ENCODE measurements at regions not wholly inside any gene's neighbourhood (a gene's known extent, or its start where the extent isn't known, plus 50 kb on each side); places are given as distances from the start of the nearest gene placed in this dataset.
"Not testable (repeated sequence)": the region's sequence is repeated elsewhere in the genome, so short reads cannot be mapped to it uniquely, and the experiment has no call there.

DNA sequence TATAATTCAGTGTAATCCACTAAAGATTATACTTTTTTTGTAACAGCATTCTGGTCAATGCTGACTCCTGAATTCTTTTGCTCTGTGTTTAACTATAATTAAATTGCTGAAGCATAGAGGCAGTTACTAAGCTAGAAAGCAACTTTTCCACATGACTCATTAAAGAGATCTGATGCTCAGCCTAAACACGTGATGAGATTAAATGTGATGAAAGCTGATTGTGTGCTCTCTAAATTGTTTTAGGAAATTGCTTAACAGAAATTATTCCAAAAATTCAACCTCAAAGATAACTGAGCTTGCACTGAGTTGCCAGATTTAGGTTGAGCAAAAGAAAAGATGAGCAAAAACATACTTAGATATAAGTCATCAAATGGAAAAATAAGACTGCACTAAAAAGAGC is 1033.6 kb downstream of the FAM181B start:
- DNase-seq, result no peak

DNA sequence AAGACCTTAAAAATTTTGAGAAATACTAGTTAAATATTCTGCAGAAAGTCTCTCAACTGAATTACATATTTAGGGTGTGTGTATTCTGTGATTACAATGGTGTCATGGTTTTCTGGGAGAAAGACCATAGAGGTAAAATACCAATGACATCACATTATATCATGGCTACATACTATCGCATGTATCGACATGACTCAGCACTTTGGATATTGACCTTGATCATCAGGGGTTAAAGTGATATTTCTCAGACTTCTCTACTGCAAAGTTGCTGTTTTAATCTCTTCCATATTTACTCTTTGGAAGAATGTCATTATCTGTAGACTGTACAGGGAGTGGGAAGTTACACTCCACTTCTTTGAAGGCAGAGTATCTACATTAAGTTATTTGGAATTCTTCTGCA is 1046.6 kb downstream of the FAM181B start:
- DNase-seq, result no peak

DNA sequence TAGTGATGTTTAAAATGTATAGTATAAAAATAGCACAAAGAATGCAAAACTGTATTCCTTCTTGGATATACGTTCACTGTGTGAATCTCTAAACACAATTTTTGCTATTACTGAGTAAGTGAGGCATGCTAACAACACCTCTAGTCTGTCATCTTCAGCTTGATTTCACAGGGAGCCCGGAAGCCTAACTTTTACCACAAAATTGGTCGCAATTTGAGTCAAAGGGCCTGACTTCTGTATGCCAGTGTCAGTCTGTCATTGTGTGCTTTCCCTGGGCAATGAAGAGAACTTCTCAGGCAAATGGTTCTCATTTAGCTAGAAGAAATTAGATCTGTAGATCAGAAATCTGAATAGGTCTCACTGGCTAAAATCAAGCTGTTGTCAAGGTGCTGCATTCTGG is 1059.5 kb downstream of the FAM181B start:
- no peak for DNase-seq

DNA sequence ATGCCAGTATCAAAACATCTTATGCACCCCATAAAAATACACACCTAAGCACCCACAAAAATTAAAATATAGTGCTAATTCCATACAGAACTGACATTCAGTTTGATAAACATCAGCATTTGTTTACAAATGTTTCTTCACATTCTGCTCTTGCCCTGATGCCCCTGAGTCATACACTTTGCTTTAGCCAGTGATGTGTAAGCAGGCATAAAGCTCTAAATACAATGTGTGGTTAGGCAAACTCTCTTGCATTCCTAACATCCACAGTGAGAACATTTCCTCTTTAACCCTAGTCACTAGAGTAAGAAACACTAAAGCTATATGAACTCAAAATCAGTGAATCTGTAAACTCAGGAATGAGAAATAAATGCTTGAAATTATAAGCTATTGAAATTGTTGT is 1060.7 kb downstream of the FAM181B start:
- no peak for DNase-seq

GRCh38 chr11:81669935-81670543 is 1063.6 kb downstream of the FAM181B start:
- DNase-seq, result no peak

- DNase-seq, result no peak
Measured at GRCh38 chr11:81658722-81659121, 1074.9 kb downstream of the FAM181B start.

- no peak for DNase-seq
Measured at GRCh38 chr11:81655351-81655750, 1078.3 kb downstream of the FAM181B start.

DNA sequence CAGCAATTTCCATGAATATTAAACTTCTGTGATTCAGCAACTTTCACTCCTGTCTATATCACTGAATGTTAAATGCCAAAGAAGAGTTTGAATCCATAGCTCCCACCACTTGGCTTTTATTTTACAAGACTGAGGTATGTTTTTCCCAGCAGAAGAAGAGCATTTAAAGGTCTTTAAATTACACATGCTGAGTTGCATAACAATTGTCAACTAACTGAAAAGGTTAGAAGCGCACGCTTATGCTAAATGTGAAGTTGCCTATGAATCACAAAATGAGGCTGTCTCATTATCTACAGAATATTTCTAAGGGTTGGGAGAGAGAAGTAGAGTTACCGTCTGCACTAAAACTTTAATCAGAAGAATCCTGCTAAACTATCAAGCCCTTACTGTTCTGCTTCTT is 1086.3 kb downstream of the FAM181B start:
- DNase-seq, result no peak

- DNase-seq, result peak; percentile 1
Measured at GRCh38 chr11:81644239-81644840, 1089.3 kb downstream of the FAM181B start.

GRCh38 chr11:81634483-81634882 is 1099.2 kb downstream of the FAM181B start:
- no peak for DNase-seq

DNA sequence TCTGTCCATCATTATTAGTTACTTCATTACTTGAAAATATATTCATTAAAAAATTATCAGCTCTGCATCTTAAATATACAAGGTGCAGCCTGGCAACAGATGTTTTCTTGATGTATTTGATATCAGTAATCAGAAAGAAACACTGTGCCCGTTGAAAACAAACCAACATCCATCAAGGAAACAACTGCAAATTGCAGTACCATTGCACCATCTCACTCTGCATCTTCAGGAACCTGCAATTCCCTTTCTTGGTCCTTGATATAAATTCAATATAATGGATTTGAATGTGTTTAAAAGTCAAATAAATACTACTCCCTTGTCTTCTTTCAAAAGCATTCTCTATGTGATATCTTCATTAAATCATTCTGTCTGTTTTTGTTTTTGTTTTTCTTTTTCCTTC is 1131.2 kb downstream of the FAM181B start:
- DNase-seq, result no peak

DNA sequence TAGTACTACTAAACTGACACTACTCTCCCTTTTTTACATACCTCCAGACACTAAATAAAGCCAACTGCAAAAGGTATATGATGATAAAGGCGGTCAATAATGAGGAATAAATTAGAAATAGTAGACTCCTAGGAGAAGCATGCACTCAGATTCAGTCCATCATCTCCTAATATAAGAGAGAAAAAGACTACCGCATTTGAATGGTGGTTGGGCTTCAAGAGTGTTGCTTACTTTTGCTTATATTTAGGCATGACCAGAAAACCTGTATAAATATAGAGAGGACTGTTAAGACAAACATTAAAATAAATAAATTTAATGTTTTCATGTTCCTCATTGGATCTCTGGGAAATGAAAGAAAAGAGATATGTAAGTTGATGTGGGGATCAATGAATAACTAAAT is 1137.0 kb downstream of the FAM181B start:
- no peak for DNase-seq

- DNase-seq, result no peak
Measured at GRCh38 chr11:81585390-81585933, 1148.2 kb downstream of the FAM181B start.

DNA sequence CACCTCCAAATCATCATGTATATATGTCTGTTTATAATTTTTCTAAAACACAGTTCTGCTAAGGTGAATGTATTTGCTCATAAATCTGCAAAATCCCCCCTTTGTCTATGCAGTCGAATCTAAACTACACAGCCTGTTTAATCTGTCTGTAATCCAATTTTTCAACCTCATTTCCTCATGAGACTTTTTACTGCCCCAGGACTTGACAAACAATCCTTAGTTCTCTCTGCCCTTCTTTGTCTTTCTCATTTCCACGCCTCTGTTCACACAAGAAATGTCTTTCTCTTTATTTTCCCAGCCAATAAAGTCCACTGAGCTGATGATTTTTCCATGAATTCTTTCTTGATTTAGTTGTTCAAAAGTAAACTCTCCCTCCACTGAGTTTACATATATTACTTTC is 1154.3 kb downstream of the FAM181B start:
- DNase-seq, result no peak

GRCh38 chr11:81578571-81578970 is 1155.1 kb downstream of the FAM181B start:
- DNase-seq, result no peak

GRCh38 chr11:81574301-81574700 is 1159.4 kb downstream of the FAM181B start:
- no peak for DNase-seq

DNA sequence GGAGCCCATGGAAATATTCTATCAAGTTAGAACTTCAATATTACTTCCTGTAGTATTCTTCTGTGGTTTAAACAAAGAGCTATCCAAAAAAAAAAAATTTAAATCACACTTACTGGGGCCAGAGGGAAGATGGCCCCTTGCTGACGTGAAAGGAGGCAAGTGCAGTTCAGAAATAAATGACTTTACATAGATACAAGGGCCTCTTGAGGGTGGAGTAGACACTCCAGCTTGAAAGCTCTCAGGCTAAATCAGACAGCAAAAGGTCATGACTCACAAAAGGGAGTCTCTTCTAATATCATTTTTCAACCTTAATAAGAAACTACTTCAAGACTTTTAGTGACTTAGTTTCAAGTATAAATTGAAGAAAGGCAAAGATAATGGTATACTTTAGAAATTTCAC is 1160.3 kb downstream of the FAM181B start:
- no peak for DNase-seq

DNA sequence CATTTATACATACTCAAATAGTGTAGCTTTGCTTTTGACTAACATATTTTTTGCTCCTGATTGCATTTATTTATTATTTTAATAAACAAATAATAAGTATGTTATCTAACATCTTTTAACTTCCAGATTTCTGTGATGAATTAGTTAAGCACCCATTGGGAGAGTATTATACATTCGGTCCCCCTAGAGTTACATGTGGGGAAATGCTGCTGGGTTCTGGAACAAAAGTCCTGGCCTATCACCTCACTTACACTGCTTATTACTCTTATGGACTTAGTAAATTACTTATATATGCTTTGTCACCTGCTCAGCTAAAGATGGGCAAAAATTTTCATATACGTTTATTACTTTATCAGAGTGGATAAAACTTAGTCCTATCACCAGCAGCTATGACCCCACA is 1163.0 kb downstream of the FAM181B start:
- no peak for DNase-seq

DNA sequence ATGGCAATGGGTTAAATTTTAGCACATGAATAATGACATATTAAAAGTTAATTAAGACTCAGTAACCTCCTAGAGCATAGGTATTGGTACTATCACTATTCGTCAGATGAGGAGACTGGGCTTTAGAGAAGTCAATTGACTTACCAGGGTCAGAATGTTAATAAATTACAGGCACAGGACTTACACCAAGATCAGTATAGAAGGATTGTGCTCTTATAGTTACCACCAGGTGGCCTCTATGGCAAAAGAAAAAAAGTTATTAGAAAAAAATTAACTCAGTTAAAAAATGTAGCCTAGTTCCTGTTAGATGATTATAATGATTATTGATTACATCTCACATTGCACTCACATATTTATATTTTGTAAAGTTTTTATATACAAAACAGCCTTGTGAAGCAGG is 1163.7 kb downstream of the FAM181B start:
- no peak for DNase-seq

GRCh38 chr11:81568918-81569317 is 1164.7 kb downstream of the FAM181B start:
- DNase-seq, result no peak

DNA sequence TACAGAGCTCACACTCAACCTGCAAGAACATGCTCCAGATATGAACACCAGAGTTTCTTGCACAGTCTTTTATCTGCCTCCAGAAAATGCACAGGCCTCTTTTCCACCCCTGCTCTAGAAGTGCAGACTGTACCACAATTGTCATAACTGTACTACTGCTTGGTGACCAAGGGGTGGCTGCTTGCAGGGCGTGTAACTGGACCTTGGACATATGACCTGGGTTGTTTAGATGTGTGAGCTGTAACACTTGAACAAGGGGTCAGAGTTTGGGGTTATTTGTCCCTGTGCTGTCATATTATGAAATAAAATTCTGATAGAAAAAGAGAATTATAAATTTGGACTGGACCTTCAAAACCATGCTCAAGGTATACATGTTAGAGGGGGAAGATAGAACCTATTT is 1185.5 kb downstream of the FAM181B start:
- no peak for DNase-seq

DNA sequence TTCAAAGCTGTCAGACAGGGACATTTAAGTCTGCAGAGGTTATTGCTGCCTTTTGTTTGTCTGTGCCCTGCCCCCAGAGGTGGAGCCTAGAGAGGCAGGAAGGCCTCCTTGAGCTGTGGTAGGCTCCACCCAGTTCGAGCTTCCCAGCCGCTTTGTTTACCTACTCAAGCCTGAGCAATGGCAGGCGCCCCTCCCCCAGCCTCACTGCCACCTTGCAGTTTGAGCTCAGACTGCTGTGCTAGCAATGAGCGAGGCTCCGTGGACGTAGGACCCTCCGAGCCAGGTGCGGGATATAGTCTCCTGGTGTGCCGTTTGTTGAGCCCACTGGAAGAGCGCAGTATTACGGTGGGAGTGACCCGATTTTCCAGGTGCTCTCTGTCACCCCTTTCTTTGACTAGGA is 1193.9 kb downstream of the FAM181B start:
- not testable (repeated sequence) for DNase-seq

GRCh38 chr11:81515566-81515965 is 1218.1 kb downstream of the FAM181B start:
- DNase-seq, result no peak

- DNase-seq, result no peak
Measured at GRCh38 chr11:81497202-81497804, 1236.4 kb downstream of the FAM181B start.

GRCh38 chr11:81496601-81497000 is 1237.1 kb downstream of the FAM181B start:
- DNase-seq, result no peak

Data from NCI-H2107 (cell line).